ENCODE measurements at regions not wholly inside any gene's neighbourhood (a gene's known extent, or its start where the extent isn't known, plus 50 kb on each side); places are given as distances from the start of the nearest gene placed in this dataset.

DNA sequence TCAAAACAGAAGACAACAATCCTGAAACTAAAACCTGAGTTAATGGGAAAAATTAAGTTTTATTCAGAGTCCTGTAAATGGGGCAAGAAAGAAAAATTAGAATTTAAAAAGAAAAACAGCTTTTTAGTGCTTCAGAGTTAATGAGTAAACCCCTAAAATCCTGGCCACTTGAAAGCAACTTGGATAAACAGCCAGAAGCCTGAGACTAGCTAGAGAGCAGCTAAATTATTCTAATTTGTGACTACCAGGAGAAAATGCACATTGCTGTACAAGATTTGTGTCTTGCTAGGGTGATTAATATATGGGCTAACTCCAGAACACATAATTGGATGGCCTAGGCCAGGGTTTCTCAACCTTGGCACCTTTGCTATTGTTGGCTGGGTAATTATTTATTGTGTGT, 62.4 kb upstream of the ARG1 start:
- Mint-ChIP-seq H3K9me3 (no peaks in the 10 kb centered on the region), H3K4me1 (no peaks in the 10 kb centered on the region), H3K27me3 (no peaks in the 10 kb centered on the region), H3K4me3 (no peak overlapping the region), H3K36me3 (ENCODE audit: low read depth) (no peaks in the 10 kb centered on the region), H3K27ac (no peak overlapping the region)
- DNase-seq: no peak
- POLR2A ChIA-PET: no interaction called here
- CTCF ChIA-PET: no interaction called here

DNA sequence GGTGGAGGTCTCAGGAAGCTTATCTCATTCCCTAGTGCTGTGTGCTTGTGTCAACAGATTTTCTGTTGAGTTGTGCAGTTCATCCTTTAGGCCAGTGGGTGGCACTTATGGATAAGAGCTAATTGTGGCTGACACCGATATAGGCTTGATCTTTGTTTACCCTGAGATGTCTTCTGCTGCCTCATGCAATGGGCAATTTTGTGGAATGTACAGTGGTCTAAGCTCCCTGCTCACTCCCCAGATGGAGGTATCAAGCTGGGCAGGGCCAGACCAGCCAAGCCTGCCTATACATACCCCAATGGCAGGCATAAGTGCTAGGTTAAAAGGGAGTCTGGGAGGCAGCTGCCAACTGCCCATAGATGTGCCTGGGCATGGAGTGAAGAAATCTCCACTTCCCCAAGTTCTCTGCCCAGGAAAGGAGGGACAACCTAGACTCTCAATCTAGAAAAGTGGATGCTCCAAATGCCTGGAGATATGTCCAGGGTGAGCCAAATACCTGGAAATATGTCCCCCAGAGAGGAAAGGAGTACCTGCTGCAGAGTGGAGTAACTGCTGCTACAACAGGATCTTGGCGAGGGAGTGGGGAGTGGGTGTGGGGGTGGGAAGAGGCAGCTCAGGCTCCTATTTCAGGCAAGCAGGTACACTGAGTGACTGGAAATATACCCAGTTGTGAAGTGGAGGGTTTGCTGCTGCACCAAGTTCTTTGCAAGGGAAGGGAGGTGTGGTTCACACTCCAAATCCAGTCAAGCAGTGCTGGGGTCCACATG, 53.2 kb upstream of the ARG1 start:
- H3K36me3 Mint-ChIP-seq (ENCODE audit: low read depth): no peaks in the 10 kb centered on the region
- H3K4me1 Mint-ChIP-seq: peaks cover 11% of the 10 kb centered on the region
- H3K27ac Mint-ChIP-seq: no peak overlapping the region
- peak; percentile 50 for DNase-seq
- H3K9me3 Mint-ChIP-seq: peaks cover 3% of the 10 kb centered on the region
- peaks cover 6% of the 10 kb centered on the region for H3K27me3 Mint-ChIP-seq
- CTCF ChIA-PET: interaction anchor here (0.5 to 2.8 kb wide), 20 partner anchors 14 to 635 kb away, joined by 3 to 32 read pairs (median 3); partner anchors contain the start of gene MED23
- POLR2A ChIA-PET: interaction anchor here (1.2 kb wide), 1 partner anchor 320 kb away, joined by 5 read pairs; no protein-coding TSS in a partner anchor
- H3K4me3 Mint-ChIP-seq: no peak overlapping the region
